ENCODE measurements at regions not wholly inside any gene's neighbourhood (a gene's known extent, or its start where the extent isn't known, plus 50 kb on each side); places are given as distances from the start of the nearest gene placed in this dataset.
"Not testable (repeated sequence)": the region's sequence is repeated elsewhere in the genome, so short reads cannot be mapped to it uniquely, and the experiment has no call there.

GRCh38 chr4:116982656-116983055, 102.7 kb downstream of the TRAM1L1 start (continued):
- TF ChIP-seq ETS1 (IDR thresholded peaks at IDR 0.05): no peak
- TF ChIP-seq, protein P1, sequence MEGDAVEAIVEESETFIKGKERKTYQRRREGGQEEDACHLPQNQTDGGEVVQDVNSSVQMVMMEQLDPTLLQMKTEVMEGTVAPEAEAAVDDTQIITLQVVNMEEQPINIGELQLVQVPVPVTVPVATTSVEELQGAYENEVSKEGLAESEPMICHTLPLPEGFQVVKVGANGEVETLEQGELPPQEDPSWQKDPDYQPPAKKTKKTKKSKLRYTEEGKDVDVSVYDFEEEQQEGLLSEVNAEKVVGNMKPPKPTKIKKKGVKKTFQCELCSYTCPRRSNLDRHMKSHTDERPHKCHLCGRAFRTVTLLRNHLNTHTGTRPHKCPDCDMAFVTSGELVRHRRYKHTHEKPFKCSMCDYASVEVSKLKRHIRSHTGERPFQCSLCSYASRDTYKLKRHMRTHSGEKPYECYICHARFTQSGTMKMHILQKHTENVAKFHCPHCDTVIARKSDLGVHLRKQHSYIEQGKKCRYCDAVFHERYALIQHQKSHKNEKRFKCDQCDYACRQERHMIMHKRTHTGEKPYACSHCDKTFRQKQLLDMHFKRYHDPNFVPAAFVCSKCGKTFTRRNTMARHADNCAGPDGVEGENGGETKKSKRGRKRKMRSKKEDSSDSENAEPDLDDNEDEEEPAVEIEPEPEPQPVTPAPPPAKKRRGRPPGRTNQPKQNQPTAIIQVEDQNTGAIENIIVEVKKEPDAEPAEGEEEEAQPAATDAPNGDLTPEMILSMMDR (conservative IDR thresholded peaks at IDR 0.05; ENCODE audit: low read depth in 2 of 2): no peak
- TF ChIP-seq JUNB (IDR thresholded peaks at IDR 0.05; ENCODE audit: unreplicated experiment): no peak
- TF ChIP-seq POLR2AphosphoS5 (IDR thresholded peaks at IDR 0.05; ENCODE audit: low read depth): no peak
- no peak for TF ChIP-seq EZH2 (IDR thresholded peaks at IDR 0.05; ENCODE audit: low read depth, unreplicated experiment)
- TF ChIP-seq, protein P2, sequence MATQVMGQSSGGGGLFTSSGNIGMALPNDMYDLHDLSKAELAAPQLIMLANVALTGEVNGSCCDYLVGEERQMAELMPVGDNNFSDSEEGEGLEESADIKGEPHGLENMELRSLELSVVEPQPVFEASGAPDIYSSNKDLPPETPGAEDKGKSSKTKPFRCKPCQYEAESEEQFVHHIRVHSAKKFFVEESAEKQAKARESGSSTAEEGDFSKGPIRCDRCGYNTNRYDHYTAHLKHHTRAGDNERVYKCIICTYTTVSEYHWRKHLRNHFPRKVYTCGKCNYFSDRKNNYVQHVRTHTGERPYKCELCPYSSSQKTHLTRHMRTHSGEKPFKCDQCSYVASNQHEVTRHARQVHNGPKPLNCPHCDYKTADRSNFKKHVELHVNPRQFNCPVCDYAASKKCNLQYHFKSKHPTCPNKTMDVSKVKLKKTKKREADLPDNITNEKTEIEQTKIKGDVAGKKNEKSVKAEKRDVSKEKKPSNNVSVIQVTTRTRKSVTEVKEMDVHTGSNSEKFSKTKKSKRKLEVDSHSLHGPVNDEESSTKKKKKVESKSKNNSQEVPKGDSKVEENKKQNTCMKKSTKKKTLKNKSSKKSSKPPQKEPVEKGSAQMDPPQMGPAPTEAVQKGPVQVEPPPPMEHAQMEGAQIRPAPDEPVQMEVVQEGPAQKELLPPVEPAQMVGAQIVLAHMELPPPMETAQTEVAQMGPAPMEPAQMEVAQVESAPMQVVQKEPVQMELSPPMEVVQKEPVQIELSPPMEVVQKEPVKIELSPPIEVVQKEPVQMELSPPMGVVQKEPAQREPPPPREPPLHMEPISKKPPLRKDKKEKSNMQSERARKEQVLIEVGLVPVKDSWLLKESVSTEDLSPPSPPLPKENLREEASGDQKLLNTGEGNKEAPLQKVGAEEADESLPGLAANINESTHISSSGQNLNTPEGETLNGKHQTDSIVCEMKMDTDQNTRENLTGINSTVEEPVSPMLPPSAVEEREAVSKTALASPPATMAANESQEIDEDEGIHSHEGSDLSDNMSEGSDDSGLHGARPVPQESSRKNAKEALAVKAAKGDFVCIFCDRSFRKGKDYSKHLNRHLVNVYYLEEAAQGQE (IDR thresholded peaks at IDR 0.05; ENCODE audit: unreplicated experiment): no peak
- no peak for TF ChIP-seq EZH2phosphoT487 (IDR thresholded peaks at IDR 0.05; ENCODE audit: unreplicated experiment)

DNA sequence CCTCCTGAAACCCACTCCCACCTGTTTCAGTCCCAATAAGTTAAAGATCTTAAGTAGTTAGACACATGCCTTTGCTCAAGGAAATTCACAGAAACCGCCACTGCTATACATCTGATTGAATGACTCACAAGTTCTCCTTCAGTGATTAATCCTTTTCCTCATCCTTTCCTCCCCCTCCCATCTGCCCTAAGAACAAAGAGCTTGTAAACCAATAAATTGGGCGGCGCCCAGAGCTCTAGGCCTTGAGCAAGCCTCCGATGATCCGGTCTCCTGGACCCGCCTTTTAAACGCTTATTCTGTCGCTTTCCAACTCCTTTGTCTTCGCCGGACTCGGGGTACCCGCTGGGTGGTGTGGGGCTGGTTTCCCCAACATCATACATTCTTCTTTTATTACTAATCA, 104.9 kb downstream of the TRAM1L1 start:
- not testable (repeated sequence) for H3K79me2 ChIP-seq (replicated peaks; ENCODE audit: insufficient read depth); H3K4me3 Mint-ChIP-seq; H3K9me2 ChIP-seq (ENCODE audit: insufficient read depth); H3K4me1 ChIP-seq (ENCODE audit: insufficient read depth); H3K27ac ChIP-seq (ENCODE audit: low read depth); H3K27ac Mint-ChIP-seq; H3K4me2 ChIP-seq; ATAC-seq; H2AFZ ChIP-seq; H3F3A ChIP-seq (replicated peaks; ENCODE audit: low read depth); H3K27me3 ChIP-seq (ENCODE audit: insufficient read depth); H3K4me3 ChIP-seq; H3K36me3 ChIP-seq (ENCODE audit: insufficient read depth); H3K36me3 Mint-ChIP-seq (ENCODE audit: low read depth); H3K9me3 Mint-ChIP-seq; H3K4me1 Mint-ChIP-seq; H3K27me3 Mint-ChIP-seq (ENCODE audit: insufficient read depth, low read depth, poor library complexity); H4K20me1 ChIP-seq (replicated peaks; ENCODE audit: insufficient read depth)
- DNase-seq (ENCODE audit: low spot score): peak; percentile 8

DNA sequence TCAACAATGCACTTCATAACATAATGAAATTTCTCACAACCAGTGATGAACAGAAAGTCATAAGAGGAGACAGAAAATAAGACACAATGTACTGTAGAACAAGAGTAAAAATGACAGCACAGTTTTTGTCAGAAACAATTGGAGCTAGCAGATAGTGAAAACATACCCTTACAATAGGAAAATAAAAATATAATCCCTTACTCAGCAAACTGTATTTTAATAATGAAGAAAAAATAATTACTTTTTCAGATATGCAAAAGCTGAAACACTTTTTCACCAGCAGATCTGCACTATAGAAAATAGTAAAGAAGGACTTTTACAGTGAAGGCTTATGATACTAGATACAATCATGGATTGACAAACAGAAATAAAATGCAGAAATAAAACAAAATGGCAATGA, 126.3 kb downstream of the TRAM1L1 start:
- no peak overlapping the region for H3K4me3 Mint-ChIP-seq
- ATAC-seq: no peak
- Histone ChIP-seq H3K36me3 (ENCODE audit: insufficient read depth) (no peaks in the 10 kb centered on the region), H3K79me2 (replicated peaks; ENCODE audit: insufficient read depth) (no peaks in the 10 kb centered on the region), H3K9me2 (ENCODE audit: insufficient read depth) (no peaks in the 10 kb centered on the region), H3K27ac (ENCODE audit: low read depth) (no peak overlapping the region), H2AFZ (no peak overlapping the region), H3K4me1 (ENCODE audit: insufficient read depth) (no peaks in the 10 kb centered on the region), H3F3A (replicated peaks; ENCODE audit: low read depth) (no peaks in the 10 kb centered on the region), H3K4me2 (no peak overlapping the region), H4K20me1 (replicated peaks; ENCODE audit: insufficient read depth) (no peaks in the 10 kb centered on the region), H3K4me3 (no peak overlapping the region), H3K27me3 (ENCODE audit: insufficient read depth) (no peaks in the 10 kb centered on the region)
- H3K27me3 Mint-ChIP-seq (ENCODE audit: insufficient read depth, low read depth, poor library complexity): no peaks in the 10 kb centered on the region
- H3K9me3 Mint-ChIP-seq: no peaks in the 10 kb centered on the region
- H3K36me3 Mint-ChIP-seq (ENCODE audit: low read depth): no peaks in the 10 kb centered on the region
- DNase-seq (ENCODE audit: low spot score): no peak
- no peak overlapping the region for H3K27ac Mint-ChIP-seq
- H3K4me1 Mint-ChIP-seq: no peaks in the 10 kb centered on the region
- TF ChIP-seq, protein P3, sequence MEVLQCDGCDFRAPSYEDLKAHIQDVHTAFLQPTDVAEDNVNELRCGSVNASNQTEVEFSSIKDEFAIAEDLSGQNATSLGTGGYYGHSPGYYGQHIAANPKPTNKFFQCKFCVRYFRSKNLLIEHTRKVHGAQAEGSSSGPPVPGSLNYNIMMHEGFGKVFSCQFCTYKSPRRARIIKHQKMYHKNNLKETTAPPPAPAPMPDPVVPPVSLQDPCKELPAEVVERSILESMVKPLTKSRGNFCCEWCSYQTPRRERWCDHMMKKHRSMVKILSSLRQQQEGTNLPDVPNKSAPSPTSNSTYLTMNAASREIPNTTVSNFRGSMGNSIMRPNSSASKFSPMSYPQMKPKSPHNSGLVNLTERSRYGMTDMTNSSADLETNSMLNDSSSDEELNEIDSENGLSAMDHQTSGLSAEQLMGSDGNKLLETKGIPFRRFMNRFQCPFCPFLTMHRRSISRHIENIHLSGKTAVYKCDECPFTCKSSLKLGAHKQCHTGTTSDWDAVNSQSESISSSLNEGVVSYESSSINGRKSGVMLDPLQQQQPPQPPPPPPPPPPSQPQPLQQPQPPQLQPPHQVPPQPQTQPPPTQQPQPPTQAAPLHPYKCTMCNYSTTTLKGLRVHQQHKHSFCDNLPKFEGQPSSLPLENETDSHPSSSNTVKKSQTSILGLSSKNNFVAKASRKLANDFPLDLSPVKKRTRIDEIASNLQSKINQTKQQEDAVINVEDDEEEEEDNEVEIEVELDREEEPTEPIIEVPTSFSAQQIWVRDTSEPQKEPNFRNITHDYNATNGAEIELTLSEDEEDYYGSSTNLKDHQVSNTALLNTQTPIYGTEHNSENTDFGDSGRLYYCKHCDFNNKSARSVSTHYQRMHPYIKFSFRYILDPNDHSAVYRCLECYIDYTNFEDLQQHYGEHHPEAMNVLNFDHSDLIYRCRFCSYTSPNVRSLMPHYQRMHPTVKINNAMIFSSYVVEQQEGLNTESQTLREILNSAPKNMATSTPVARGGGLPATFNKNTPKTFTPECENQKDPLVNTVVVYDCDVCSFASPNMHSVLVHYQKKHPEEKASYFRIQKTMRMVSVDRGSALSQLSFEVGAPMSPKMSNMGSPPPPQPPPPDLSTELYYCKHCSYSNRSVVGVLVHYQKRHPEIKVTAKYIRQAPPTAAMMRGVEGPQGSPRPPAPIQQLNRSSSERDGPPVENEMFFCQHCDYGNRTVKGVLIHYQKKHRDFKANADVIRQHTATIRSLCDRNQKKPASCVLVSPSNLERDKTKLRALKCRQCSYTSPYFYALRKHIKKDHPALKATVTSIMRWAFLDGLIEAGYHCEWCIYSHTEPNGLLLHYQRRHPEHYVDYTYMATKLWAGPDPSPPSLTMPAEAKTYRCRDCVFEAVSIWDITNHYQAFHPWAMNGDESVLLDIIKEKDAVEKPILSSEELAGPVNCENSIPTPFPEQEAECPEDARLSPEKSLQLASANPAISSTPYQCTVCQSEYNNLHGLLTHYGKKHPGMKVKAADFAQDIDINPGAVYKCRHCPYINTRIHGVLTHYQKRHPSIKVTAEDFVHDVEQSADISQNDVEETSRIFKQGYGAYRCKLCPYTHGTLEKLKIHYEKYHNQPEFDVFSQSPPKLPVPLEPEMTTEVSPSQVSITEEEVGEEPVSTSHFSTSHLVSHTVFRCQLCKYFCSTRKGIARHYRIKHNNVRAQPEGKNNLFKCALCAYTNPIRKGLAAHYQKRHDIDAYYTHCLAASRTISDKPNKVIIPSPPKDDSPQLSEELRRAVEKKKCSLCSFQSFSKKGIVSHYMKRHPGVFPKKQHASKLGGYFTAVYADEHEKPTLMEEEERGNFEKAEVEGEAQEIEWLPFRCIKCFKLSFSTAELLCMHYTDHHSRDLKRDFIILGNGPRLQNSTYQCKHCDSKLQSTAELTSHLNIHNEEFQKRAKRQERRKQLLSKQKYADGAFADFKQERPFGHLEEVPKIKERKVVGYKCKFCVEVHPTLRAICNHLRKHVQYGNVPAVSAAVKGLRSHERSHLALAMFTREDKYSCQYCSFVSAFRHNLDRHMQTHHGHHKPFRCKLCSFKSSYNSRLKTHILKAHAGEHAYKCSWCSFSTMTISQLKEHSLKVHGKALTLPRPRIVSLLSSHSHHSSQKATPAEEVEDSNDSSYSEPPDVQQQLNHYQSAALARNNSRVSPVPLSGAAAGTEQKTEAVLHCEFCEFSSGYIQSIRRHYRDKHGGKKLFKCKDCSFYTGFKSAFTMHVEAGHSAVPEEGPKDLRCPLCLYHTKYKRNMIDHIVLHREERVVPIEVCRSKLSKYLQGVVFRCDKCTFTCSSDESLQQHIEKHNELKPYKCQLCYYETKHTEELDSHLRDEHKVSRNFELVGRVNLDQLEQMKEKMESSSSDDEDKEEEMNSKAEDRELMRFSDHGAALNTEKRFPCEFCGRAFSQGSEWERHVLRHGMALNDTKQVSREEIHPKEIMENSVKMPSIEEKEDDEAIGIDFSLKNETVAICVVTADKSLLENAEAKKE (CRISPR knock-in tag; IDR thresholded peaks at IDR 0.05): no peak
- TF ChIP-seq POLR2AphosphoS5 (IDR thresholded peaks at IDR 0.05; ENCODE audit: low read depth) (no peak), EZH2 (IDR thresholded peaks at IDR 0.05; ENCODE audit: low read depth, unreplicated experiment) (no peak)

Data from GM23338 (cell line).